ENCODE measurements at regions not wholly inside any gene's neighbourhood (a gene's known extent, or its start where the extent isn't known, plus 50 kb on each side); places are given as distances from the start of the nearest gene placed in this dataset.
"Not testable (repeated sequence)": the region's sequence is repeated elsewhere in the genome, so short reads cannot be mapped to it uniquely, and the experiment has no call there.

DNA sequence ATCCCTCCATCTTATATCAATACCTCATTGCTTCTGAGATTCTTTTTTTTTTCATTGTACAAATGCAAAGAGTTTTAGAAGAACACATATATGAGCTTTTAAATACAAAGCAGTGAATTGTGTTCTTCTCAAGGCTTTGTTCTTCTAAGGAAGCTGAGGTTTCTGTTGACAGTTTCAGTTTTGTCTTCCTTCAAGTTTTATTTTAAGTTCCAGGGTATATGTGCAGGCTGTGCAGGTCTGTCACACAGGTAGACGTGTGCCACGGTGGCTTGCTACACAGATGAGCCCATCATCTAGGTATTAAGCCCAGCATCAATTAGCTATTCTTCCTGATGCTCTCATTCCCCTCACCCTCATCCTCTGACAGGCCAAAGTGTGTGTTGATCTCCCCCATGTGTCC lies 201.2 kb upstream of the DIPK2B start:
- no peaks in the 10 kb centered on the region for H4K20me1 ChIP-seq (ENCODE audit: insufficient read depth, low read length)
- DNase-seq (no peak), ATAC-seq (ENCODE audit: insufficient read depth, low read depth) (no peak)
- no peaks in the 10 kb centered on the region for H3K36me3 ChIP-seq (ENCODE audit: insufficient read depth, low read length)
- H3K27me3 ChIP-seq (ENCODE audit: insufficient read depth, low read length, poor library complexity), result no peaks in the 10 kb centered on the region
- no peaks in the 10 kb centered on the region for H3K79me2 ChIP-seq (ENCODE audit: insufficient read depth, low read length)
- H3K9me3 ChIP-seq (ENCODE audit: insufficient read depth, low read length, severe bottlenecking), result no peaks in the 10 kb centered on the region
- H2AFZ ChIP-seq (ENCODE audit: low read depth, low read length), result no peak overlapping the region
- no peak for TF ChIP-seq EZH2 (IDR thresholded peaks at IDR 0.05; ENCODE audit: borderline replicate concordance, low read depth, low read length, severe bottlenecking)
- TF ChIP-seq, protein P1, sequence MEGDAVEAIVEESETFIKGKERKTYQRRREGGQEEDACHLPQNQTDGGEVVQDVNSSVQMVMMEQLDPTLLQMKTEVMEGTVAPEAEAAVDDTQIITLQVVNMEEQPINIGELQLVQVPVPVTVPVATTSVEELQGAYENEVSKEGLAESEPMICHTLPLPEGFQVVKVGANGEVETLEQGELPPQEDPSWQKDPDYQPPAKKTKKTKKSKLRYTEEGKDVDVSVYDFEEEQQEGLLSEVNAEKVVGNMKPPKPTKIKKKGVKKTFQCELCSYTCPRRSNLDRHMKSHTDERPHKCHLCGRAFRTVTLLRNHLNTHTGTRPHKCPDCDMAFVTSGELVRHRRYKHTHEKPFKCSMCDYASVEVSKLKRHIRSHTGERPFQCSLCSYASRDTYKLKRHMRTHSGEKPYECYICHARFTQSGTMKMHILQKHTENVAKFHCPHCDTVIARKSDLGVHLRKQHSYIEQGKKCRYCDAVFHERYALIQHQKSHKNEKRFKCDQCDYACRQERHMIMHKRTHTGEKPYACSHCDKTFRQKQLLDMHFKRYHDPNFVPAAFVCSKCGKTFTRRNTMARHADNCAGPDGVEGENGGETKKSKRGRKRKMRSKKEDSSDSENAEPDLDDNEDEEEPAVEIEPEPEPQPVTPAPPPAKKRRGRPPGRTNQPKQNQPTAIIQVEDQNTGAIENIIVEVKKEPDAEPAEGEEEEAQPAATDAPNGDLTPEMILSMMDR (IDR thresholded peaks at IDR 0.05; ENCODE audit: borderline replicate concordance, extremely low read depth, low read length, poor library complexity, severe bottlenecking), result no peak
- H3K4me2 ChIP-seq (ENCODE audit: insufficient read depth, low read length), result no peak overlapping the region
- no peaks in the 10 kb centered on the region for H3K4me1 ChIP-seq (ENCODE audit: insufficient read depth, low read length)
- H3K9ac ChIP-seq (ENCODE audit: low read depth, low read length), result no peak overlapping the region
- no peak overlapping the region for H3K27ac ChIP-seq (ENCODE audit: low read length)
- no peak overlapping the region for H3K4me3 ChIP-seq (ENCODE audit: low read depth in 1 of 2, low read length in 2 of 2)

- H3K4me3 ChIP-seq (ENCODE audit: low read depth in 1 of 2, low read length in 2 of 2); DNase-seq; H3K9ac ChIP-seq (ENCODE audit: low read depth, low read length); H3K36me3 ChIP-seq (ENCODE audit: insufficient read depth, low read length); H3K4me2 ChIP-seq (ENCODE audit: insufficient read depth, low read length); ATAC-seq (ENCODE audit: insufficient read depth, low read depth); H3K9me3 ChIP-seq (ENCODE audit: insufficient read depth, low read length, severe bottlenecking); H3K4me1 ChIP-seq (ENCODE audit: insufficient read depth, low read length); H4K20me1 ChIP-seq (ENCODE audit: insufficient read depth, low read length); H2AFZ ChIP-seq (ENCODE audit: low read depth, low read length); H3K27ac ChIP-seq (ENCODE audit: low read length); H3K79me2 ChIP-seq (ENCODE audit: insufficient read depth, low read length); H3K27me3 ChIP-seq (ENCODE audit: insufficient read depth, low read length, poor library complexity): not testable (repeated sequence)
Measured at GRCh38 chrX:45400951-45401725, 200.5 kb upstream of the DIPK2B start.

DNA sequence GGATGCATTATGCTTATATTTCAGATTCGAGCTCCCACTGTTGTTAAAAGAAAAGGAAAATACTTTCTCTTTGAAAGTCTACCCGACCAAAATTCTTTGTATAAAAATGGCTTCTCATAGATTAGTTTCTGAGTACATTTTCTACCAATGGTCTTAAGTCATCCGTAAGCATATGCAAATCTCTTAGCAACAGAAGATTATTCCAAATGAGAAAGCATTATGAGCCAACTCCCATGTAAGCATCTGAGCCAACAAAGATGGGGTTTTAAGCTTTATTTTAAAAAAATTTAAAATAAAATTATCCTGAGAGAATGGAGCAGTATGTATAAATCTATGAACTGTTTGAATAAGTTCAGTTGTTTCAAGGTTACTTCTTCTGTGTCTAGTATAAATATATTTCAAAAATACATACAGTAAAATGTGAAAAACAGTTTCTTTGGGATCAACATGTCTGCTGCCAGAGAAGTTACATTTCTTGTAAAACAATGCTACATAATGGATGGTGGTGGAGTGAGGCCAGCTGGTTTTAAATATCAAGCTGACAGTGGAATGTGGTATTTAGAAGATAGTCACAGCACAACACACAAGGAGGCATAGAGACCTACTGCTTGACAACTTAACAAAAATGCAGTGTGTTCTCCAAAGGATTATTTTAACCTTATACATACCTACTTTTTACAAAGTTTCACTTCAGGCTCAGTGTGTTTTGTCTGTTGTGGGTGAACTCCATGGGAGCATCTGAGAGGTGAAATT lies 199.5 kb upstream of the DIPK2B start:
- H3K4me1 ChIP-seq (ENCODE audit: insufficient read depth, low read length), result no peaks in the 10 kb centered on the region
- no peak overlapping the region for H3K4me3 ChIP-seq (ENCODE audit: low read depth in 1 of 2, low read length in 2 of 2)
- no peak overlapping the region for H3K9ac ChIP-seq (ENCODE audit: low read depth, low read length)
- H3K36me3 ChIP-seq (ENCODE audit: insufficient read depth, low read length), result no peaks in the 10 kb centered on the region
- H2AFZ ChIP-seq (ENCODE audit: low read depth, low read length), result no peak overlapping the region
- H4K20me1 ChIP-seq (ENCODE audit: insufficient read depth, low read length), result no peaks in the 10 kb centered on the region
- TF ChIP-seq, protein P1 (IDR thresholded peaks at IDR 0.05; ENCODE audit: borderline replicate concordance, extremely low read depth, low read length, poor library complexity, severe bottlenecking), result no peak
- no peaks in the 10 kb centered on the region for H3K79me2 ChIP-seq (ENCODE audit: insufficient read depth, low read length)
- DNase-seq (no peak), ATAC-seq (ENCODE audit: insufficient read depth, low read depth) (no peak)
- H3K4me2 ChIP-seq (ENCODE audit: insufficient read depth, low read length), result no peak overlapping the region
- H3K27ac ChIP-seq (ENCODE audit: low read length), result no peak overlapping the region
- no peaks in the 10 kb centered on the region for H3K9me3 ChIP-seq (ENCODE audit: insufficient read depth, low read length, severe bottlenecking)
- no peaks in the 10 kb centered on the region for H3K27me3 ChIP-seq (ENCODE audit: insufficient read depth, low read length, poor library complexity)

DNA sequence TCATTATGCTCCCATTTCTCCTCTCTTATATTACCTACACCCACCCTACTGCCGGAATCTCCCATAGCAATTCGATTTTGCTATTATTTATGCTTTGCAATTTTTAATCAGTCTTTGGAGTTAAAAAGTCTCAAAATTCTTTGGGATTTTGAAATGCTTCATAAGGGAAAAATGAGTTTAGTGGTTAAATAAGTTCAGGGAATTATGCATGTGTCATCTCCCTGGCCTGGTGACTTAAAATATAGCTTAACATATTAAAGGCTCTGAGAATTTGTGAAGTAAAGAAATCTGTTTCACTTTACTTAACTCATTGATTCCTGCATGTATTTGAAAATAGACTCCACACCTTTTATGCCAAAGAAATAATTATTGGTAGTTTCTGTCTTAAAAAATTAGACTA lies 185.1 kb upstream of the DIPK2B start:
- no peak overlapping the region for H3K4me3 ChIP-seq (ENCODE audit: low read depth in 1 of 2, low read length in 2 of 2)
- no peaks in the 10 kb centered on the region for H3K36me3 ChIP-seq (ENCODE audit: insufficient read depth, low read length)
- H3K27me3 ChIP-seq (ENCODE audit: insufficient read depth, low read length, poor library complexity), result no peaks in the 10 kb centered on the region
- no peak for TF ChIP-seq EZH2 (IDR thresholded peaks at IDR 0.05; ENCODE audit: borderline replicate concordance, low read depth, low read length, severe bottlenecking)
- TF ChIP-seq, protein P1 (IDR thresholded peaks at IDR 0.05; ENCODE audit: borderline replicate concordance, extremely low read depth, low read length, poor library complexity, severe bottlenecking), result no peak
- DNase-seq (no peak), ATAC-seq (ENCODE audit: insufficient read depth, low read depth) (no peak)
- H3K79me2 ChIP-seq (ENCODE audit: insufficient read depth, low read length), result no peaks in the 10 kb centered on the region
- H3K4me1 ChIP-seq (ENCODE audit: insufficient read depth, low read length), result no peaks in the 10 kb centered on the region
- no peak overlapping the region for H3K4me2 ChIP-seq (ENCODE audit: insufficient read depth, low read length)
- no peaks in the 10 kb centered on the region for H4K20me1 ChIP-seq (ENCODE audit: insufficient read depth, low read length)
- no peak overlapping the region for H3K9ac ChIP-seq (ENCODE audit: low read depth, low read length)
- no peak overlapping the region for H3K27ac ChIP-seq (ENCODE audit: low read length)
- no peak overlapping the region for H2AFZ ChIP-seq (ENCODE audit: low read depth, low read length)
- H3K9me3 ChIP-seq (ENCODE audit: insufficient read depth, low read length, severe bottlenecking), result no peaks in the 10 kb centered on the region
